Loucy (cell line): ENCODE measurements at regions not wholly inside any gene's neighbourhood (a gene's known extent, or its start where the extent isn't known, plus 50 kb on each side); places are given as distances from the start of the nearest gene placed in this dataset.

ENCODE experiments used
- H2AFZ ChIP-seq: fragments of 200-600 bp; sonication (generic); 2 replicates; pipeline ENCODE4 v1.6.0; 2016; ENCODE audit warnings: antibody characterized with exemption, mild to moderate bottlenecking, low read length, moderate library complexity
- H3F3A ChIP-seq: fragments of 200-600 bp; 2 replicates; pipeline ENCODE4 v1.6.0; 2016; ENCODE audit warnings: antibody characterized with exemption, low read depth, mild to moderate bottlenecking
- H3K27me3 ChIP-seq: fragments of 200-600 bp; sonication (generic); 2 replicates; pipeline ENCODE4 v1.6.1; 2014; ENCODE audit warnings: low read length, mild to moderate bottlenecking; ENCODE audit not compliant: insufficient read depth, poor library complexity, severe bottlenecking
- H3K36me3 ChIP-seq: fragments of 200-600 bp; sonication (generic); 2 replicates; pipeline ENCODE4 v1.6.1; 2016; ENCODE audit warnings: low read length; ENCODE audit not compliant: insufficient read depth
- H3K4me1 ChIP-seq: fragments of 200-600 bp; sonication (generic); 2 replicates; pipeline ENCODE4 v1.5.1; 2014; ENCODE audit warnings: low read length, mild to moderate bottlenecking; ENCODE audit not compliant: insufficient read depth, poor library complexity, severe bottlenecking
- H3K4me2 ChIP-seq: fragments of 200-600 bp; sonication (generic); 2 replicates; pipeline ENCODE4 v1.6.0; 2014; ENCODE audit warnings: antibody characterized with exemption, low read length, low read depth, mild to moderate bottlenecking; ENCODE audit not compliant: poor library complexity, severe bottlenecking
- H3K4me3 ChIP-seq: fragments of 200-600 bp; sonication (generic); 2 replicates; pipeline ENCODE4 v1.5.1; 2014; ENCODE audit warnings: low read length, mild to moderate bottlenecking, mixed read lengths; ENCODE audit not compliant: poor library complexity, severe bottlenecking
- H3K79me2 ChIP-seq: fragments of 200-600 bp; sonication (generic); 2 replicates; pipeline ENCODE4 v1.6.1; 2014; ENCODE audit warnings: low read length; ENCODE audit not compliant: insufficient read depth
- H3K9ac ChIP-seq: fragments of 200-600 bp; sonication (generic); 2 replicates; pipeline ENCODE4 v1.6.0; 2014; ENCODE audit warnings: mild to moderate bottlenecking, low read depth, low read length, moderate library complexity; ENCODE audit not compliant: poor library complexity, severe bottlenecking
- H3K9me2 ChIP-seq: fragments of 200-600 bp; sonication (generic); replicated peaks from 2 replicates; pipeline ENCODE4 v1.6.1; 2016; ENCODE audit warnings: low read depth, low read length, mixed read lengths
- H3K9me3 ChIP-seq: fragments of 200-600 bp; sonication (generic); 2 replicates; pipeline ENCODE4 v1.6.1; 2014; ENCODE audit warnings: mild to moderate bottlenecking, antibody characterized with exemption, low read length, low read depth; ENCODE audit not compliant: insufficient read depth
- H4K20me1 ChIP-seq: fragments of 200-600 bp; sonication (generic); 2 replicates; pipeline ENCODE4 v1.6.0; 2014; ENCODE audit warnings: antibody characterized with exemption, low read length, mild to moderate bottlenecking; ENCODE audit not compliant: insufficient read depth, poor library complexity, severe bottlenecking
- EZH2phosphoT487 ChIP-seq: fragments of 200-600 bp; IDR thresholded peaks from 2 replicates; pipeline ENCODE4 v1.6.1; 2018; ENCODE audit warnings: antibody characterized with exemption, mild to moderate bottlenecking, moderate library complexity, borderline replicate concordance
- TF ChIP-seq, protein P1 (sequence below): fragments of 200-600 bp; sonication (generic); conservative IDR thresholded peaks from 2 replicates; pipeline ENCODE4 v1.5.1; 2014; ENCODE audit warnings: mild to moderate bottlenecking, antibody characterized with exemption, low read length

DNA sequence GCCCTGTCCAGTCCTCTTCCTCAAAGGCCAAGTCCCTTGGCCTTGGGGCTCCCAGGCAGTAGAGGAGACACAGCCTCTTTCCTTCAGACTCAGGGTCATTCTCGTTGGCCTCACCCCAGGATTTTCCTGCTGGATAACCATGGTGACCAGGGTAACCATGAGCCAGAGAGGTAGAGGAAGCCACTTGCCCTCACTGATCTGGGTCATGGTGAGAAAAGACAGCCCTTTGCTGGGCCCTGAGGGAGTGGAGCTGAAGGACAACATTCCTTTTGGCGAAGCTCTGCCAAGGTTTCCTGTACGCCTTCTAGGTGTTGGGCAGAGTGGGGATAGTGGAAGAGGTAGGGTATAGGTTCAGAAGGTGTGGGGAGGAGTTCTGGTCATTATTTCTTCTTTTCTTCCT is 53.1 kb upstream of the WNT4 start:
- H3F3A ChIP-seq: no peaks in the 10 kb centered on the region
- H3K9ac ChIP-seq: no peak overlapping the region
- H3K9me3 ChIP-seq: no peaks in the 10 kb centered on the region
- H3K4me1 ChIP-seq: no peaks in the 10 kb centered on the region
- H3K79me2 ChIP-seq: no peaks in the 10 kb centered on the region
- no peak for TF ChIP-seq EZH2phosphoT487
- TF ChIP-seq, protein P1, sequence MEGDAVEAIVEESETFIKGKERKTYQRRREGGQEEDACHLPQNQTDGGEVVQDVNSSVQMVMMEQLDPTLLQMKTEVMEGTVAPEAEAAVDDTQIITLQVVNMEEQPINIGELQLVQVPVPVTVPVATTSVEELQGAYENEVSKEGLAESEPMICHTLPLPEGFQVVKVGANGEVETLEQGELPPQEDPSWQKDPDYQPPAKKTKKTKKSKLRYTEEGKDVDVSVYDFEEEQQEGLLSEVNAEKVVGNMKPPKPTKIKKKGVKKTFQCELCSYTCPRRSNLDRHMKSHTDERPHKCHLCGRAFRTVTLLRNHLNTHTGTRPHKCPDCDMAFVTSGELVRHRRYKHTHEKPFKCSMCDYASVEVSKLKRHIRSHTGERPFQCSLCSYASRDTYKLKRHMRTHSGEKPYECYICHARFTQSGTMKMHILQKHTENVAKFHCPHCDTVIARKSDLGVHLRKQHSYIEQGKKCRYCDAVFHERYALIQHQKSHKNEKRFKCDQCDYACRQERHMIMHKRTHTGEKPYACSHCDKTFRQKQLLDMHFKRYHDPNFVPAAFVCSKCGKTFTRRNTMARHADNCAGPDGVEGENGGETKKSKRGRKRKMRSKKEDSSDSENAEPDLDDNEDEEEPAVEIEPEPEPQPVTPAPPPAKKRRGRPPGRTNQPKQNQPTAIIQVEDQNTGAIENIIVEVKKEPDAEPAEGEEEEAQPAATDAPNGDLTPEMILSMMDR: no peak
- H3K9me2 ChIP-seq: no peaks in the 10 kb centered on the region
- H3K36me3 ChIP-seq: no peaks in the 10 kb centered on the region
- H2AFZ ChIP-seq: no peak overlapping the region
- no peaks in the 10 kb centered on the region for H4K20me1 ChIP-seq
- no peak overlapping the region for H3K4me3 ChIP-seq
- H3K4me2 ChIP-seq: no peak overlapping the region
- H3K27me3 ChIP-seq: no peaks in the 10 kb centered on the region

DNA sequence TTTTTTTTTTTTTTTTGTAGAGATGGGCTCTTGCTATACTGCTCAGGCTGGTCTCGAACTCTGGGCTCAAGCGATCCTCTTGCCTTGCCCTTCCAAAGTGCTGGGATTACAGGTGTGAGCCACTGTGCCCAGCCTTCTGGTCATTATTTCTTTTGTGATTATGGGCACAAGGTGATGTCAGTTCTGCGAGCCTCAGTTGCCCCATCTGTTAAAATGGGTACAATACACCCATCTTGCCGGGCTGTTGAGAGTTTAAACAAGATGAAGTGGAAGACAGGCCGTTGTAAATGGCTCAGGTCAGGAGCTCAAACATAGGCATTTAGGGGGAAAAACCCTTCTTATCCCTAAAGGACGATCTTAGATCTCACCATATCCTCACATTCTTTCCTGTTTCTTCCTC is 53.7 kb upstream of the WNT4 start:
- Histone ChIP-seq H3K4me2 (no peak overlapping the region), H3K9me2 (no peaks in the 10 kb centered on the region), H2AFZ (no peak overlapping the region), H3K9me3 (no peaks in the 10 kb centered on the region), H3K79me2 (no peaks in the 10 kb centered on the region), H3K4me1 (no peaks in the 10 kb centered on the region), H3K27me3 (no peaks in the 10 kb centered on the region), H3K4me3 (no peak overlapping the region), H3K36me3 (no peaks in the 10 kb centered on the region), H4K20me1 (no peaks in the 10 kb centered on the region), H3K9ac (no peak overlapping the region), H3F3A (no peaks in the 10 kb centered on the region)
- TF ChIP-seq, protein P1: no peak
- TF ChIP-seq EZH2phosphoT487: no peak

DNA sequence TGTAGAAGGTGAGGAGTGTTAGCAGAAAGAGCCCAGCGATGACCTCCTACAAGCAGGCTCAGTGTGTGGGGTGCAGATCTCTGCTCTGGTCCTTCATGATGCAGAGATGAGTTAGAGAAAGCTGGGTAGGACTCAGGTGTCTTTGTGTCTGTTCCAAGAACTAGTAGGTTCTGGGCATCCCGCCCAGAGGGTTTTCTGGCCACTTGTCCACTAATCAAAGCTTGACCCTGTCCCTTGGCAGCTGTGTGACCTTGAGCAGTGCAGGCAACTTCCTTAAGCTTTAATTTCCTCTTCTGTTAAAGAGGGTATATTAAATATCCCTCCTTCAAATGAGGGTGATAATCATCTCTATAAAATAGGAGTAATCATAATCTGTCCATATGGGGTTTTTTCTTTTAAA is 54.7 kb upstream of the WNT4 start:
- Histone ChIP-seq H3F3A (no peaks in the 10 kb centered on the region), H3K4me2 (no peak overlapping the region), H3K27me3 (no peaks in the 10 kb centered on the region), H3K9me3 (no peaks in the 10 kb centered on the region), H3K4me1 (no peaks in the 10 kb centered on the region), H2AFZ (no peak overlapping the region), H4K20me1 (no peaks in the 10 kb centered on the region), H3K4me3 (no peak overlapping the region), H3K79me2 (no peaks in the 10 kb centered on the region), H3K36me3 (no peaks in the 10 kb centered on the region), H3K9ac (no peak overlapping the region), H3K9me2 (no peaks in the 10 kb centered on the region)
- TF ChIP-seq EZH2phosphoT487: no peak
- TF ChIP-seq, protein P1: no peak
